ENCODE measurements at regions not wholly inside any gene's neighbourhood (a gene's known extent, or its start where the extent isn't known, plus 50 kb on each side); places are given as distances from the start of the nearest gene placed in this dataset.

- TF ChIP-seq CTCF (IDR thresholded peaks at IDR 0.05; ENCODE audit: extremely low read depth, missing control alignments) = peak; percentile 27
Observed at GRCh38 chr18:68623342-68623741, 91.6 kb downstream of the TMX3 start.

DNA sequence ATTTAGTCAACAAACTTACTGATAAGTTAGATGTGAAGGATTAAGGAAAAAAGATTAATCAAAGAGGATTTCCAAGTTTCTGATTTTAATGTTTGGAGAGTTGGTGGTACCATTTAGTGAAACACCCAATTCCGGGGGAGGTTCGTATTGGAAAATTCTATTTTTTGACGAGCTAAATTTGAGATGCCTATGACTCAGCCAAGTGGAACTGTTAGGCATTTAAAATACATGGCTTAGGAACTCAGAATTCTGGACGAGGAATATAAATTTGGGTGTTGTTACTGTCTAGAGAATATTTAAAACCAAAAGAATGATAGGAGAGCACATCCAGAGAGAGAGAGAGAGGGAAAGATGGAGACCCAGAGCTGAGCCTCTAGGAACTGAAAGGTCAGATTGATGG is 103.6 kb downstream of the TMX3 start:
- TF ChIP-seq CTCF (IDR thresholded peaks at IDR 0.05; ENCODE audit: extremely low read depth, missing control alignments) = no peak

More at GRCh38 chr18:68623342-68623741, 91.6 kb downstream of the TMX3 start:
- DNase-seq (ENCODE audit: low spot score) = peak; percentile 42

GRCh38 chr18:68608851-68609490 is 105.9 kb downstream of the TMX3 start:
- no peak for TF ChIP-seq CTCF (IDR thresholded peaks at IDR 0.05; ENCODE audit: extremely low read depth, missing control alignments)
- DNase-seq (ENCODE audit: low spot score) = no peak

More for the DNA sequence above, 103.6 kb downstream of the TMX3 start:
- no peak for DNase-seq (ENCODE audit: low spot score)

- TF ChIP-seq CTCF (IDR thresholded peaks at IDR 0.05; ENCODE audit: extremely low read depth, missing control alignments) = no peak
Observed at GRCh38 chr18:68607852-68608251, 107.1 kb downstream of the TMX3 start.

DNA sequence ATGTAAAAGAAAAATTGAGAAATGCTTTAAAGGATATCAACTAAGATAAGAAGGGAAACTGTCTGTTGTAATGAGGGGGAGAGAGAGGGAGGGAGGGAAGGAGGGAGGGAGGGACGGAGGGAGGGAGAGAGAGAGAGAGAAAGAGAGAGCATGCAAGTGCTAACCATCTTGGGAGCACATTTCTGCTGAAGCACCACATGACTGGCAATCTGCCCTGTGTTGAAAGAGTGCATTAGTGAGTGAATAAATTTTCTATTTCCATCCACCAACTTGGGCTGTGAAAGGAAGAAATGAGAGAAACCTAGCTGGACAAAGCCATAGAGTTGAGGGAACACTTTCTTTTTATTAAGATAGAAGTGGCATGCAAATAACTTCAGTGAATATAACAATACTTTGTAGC is 110.7 kb downstream of the TMX3 start:
- DNase-seq (ENCODE audit: low spot score) = no peak
- TF ChIP-seq CTCF (IDR thresholded peaks at IDR 0.05; ENCODE audit: extremely low read depth, missing control alignments) = no peak

More at GRCh38 chr18:68607852-68608251, 107.1 kb downstream of the TMX3 start:
- no peak for DNase-seq (ENCODE audit: low spot score)

DNA sequence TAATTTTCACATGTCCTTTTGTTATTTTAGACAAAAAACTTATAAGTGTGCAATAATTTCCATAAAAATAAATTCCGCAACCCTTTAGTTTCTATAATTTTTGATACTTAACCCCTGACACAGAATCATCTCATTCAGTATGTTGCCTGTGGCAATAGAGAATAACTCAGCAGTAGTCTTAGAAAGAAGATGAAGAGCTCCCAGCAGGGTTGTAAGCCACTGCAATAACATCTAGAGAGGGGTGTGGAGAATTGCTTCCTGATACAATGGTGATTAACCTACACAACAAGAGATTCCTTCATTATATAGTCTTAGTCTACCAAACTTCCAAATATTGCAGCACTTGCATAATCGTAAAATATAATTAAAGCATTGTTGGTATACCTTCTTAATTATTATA is 118.9 kb downstream of the TMX3 start:
- TF ChIP-seq CTCF (IDR thresholded peaks at IDR 0.05; ENCODE audit: extremely low read depth, missing control alignments) = no peak
- DNase-seq (ENCODE audit: low spot score) = no peak

DNA sequence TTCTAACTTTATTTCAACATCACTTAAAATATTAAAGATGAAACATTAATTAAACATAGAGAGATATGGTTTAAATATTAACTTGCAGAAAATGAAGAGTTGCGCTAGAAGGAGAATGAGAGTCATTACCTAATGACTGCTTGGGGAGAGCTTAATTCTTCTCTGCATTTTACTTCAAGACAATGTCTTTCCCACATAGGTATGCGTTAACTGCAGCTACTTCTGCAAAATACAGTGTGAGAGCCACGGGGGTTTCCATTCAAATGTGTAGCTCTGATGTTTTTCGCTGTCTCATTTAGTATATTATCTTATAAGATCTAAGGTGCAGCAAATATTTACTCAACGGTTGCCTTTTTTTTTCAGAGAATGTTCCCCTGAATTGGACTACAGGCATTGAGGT is 126.7 kb downstream of the TMX3 start:
- no peak for DNase-seq (ENCODE audit: low spot score)
- no peak for TF ChIP-seq CTCF (IDR thresholded peaks at IDR 0.05; ENCODE audit: extremely low read depth, missing control alignments)
